Right lobe of liver (tissue), 6 donors: ENCODE measurements at regions not wholly inside any gene's neighbourhood (a gene's known extent, or its start where the extent isn't known, plus 50 kb on each side); places are given as distances from the start of the nearest gene placed in this dataset.

Experiments
- ATAC-seq, 4 donors: fragments of 200-7000 bp; cut with Tn5 transposase; one replicate each; pipeline ENCODE4 v1.9.1; 2020; ENCODE audit warnings: mild to moderate bottlenecking in 4 of 4, moderate library complexity in 4 of 4
- DNase-seq, 3 donors: peaks; one replicate each; pipeline ENCODE4 v3.0.0-alpha.2; 2020
- H3K27ac ChIP-seq, 3 donors: fragments of 200-600 bp; one replicate each; pipeline ENCODE4 v1.8.0; 2022
- H3K27me3 ChIP-seq, 2 donors: fragments of 200-600 bp; one replicate each; pipeline ENCODE4 v1.8.0; 2022
- H3K36me3 ChIP-seq, 4 donors: fragments of 200-600 bp; sonication (generic) in 1 of 4; one replicate each; pipeline versions ENCODE4 v1.5.1 to v1.8.0; 2017 to 2022; ENCODE audit warnings: control low read depth in 1 of 4
- H3K4me1 ChIP-seq, 4 donors: fragments of 200-600 bp; sonication (generic) in 1 of 4; one replicate each; pipeline versions ENCODE4 v1.5.1 to v1.8.0; 2017 to 2022; ENCODE audit warnings: control low read depth in 1 of 4
- H3K4me3 ChIP-seq, 3 donors: fragments of 200-600 bp; one replicate each; pipeline ENCODE4 v1.8.0; 2022
- H3K9me3 ChIP-seq, 4 donors: fragments of 200-600 bp; sonication (generic) in 1 of 4; one replicate each; pipeline versions ENCODE4 v1.5.1 to v1.8.0; 2017 to 2022; ENCODE audit warnings: control low read depth in 1 of 4
- CTCF ChIP-seq, 4 donors: fragments of 200-600 bp in 3 of 4; fragments of 450-650 bp in 1 of 4; IDR thresholded peaks; one replicate each; pipeline versions ENCODE4 v1.5.1 to v1.8.0; 2016 to 2022; ENCODE audit warnings: antibody characterized with exemption in 4 of 4, mild to moderate bottlenecking in 2 of 4
- POLR2A ChIP-seq: fragments of 450-650 bp; IDR thresholded peaks from one replicate; pipeline ENCODE4 v1.6.1; 2017; ENCODE audit warnings: antibody characterized with exemption, mild to moderate bottlenecking
- WGBS: methylation state at CpG from one replicate; pipeline ENCODE4 v1.1.6; 2018; ENCODE audit warnings: low coverage, low lambda C conversion rate; ENCODE audit not compliant: insufficient coverage; ENCODE audit errors: missing lambda C conversion rate; 5-methylcytosine and 5-hydroxymethylcytosine counted together
- intact Hi-C, 2 donors: fragments of 100-400 bp; cut with DNase I; formaldehyde crosslinking; loops; one replicate each; pipeline versions ENCODE4 v1.11.2 to v1.14.1; 2022
- donor health status: DM: no; HTN: yes; CAD: no.
- donor health status: DM: no; HTN: no; CAD: no.
- donor health status: DM: no; HTN: no; CAD: no.
- donor health status: DM: no; HTN: yes; CAD: no.
- donor health status: DM: no; HTN: yes; CAD: no.

GRCh38 chr11:112631333-112631732 lies 329.9 kb upstream of the NCAM1 start:
- ATAC-seq, result no peak
- intact Hi-C loops, result no loop called here
- Histone ChIP-seq H3K36me3 (no peaks in the 10 kb centered on the region), H3K4me1 (no peaks in the 10 kb centered on the region), H3K9me3 (no peaks in the 10 kb centered on the region), H3K4me3 (no peak overlapping the region), H3K27ac (no peak overlapping the region), H3K27me3 (no peaks in the 10 kb centered on the region)
- no peak for TF ChIP-seq POLR2A
- TF ChIP-seq CTCF (IDR thresholded peaks at IDR 0.05), result no peak
- DNase-seq, result no peak

- TF ChIP-seq POLR2A (no peak), CTCF (IDR thresholded peaks at IDR 0.05) (no peak)
- DNase-seq (no peak), ATAC-seq (no peak)
- no peaks in the 10 kb centered on the region for H3K36me3 ChIP-seq
- H3K27me3 ChIP-seq, result no peaks in the 10 kb centered on the region
- no peak overlapping the region for H3K27ac ChIP-seq
- intact Hi-C loops, result no loop called here
- no peak overlapping the region for H3K4me3 ChIP-seq
- no peaks in the 10 kb centered on the region for H3K4me1 ChIP-seq
- H3K9me3 ChIP-seq, result no peaks in the 10 kb centered on the region
- 43% methylated on average over 5 of the region's 5 CpGs for WGBS
Observed at GRCh38 chr11:112632866-112633505, 328.2 kb upstream of the NCAM1 start.

- Histone ChIP-seq H3K27ac (no peak overlapping the region), H3K27me3 (no peaks in the 10 kb centered on the region), H3K4me3 (no peak overlapping the region), H3K9me3 (no peaks in the 10 kb centered on the region), H3K36me3 (no peaks in the 10 kb centered on the region), H3K4me1 (no peaks in the 10 kb centered on the region)
- TF ChIP-seq CTCF (IDR thresholded peaks at IDR 0.05) (no peak), POLR2A (no peak)
- ATAC-seq, result no peak
- DNase-seq, result no peak
- 18% methylated on average over 6 of the region's 6 CpGs for WGBS
- intact Hi-C loops, result no loop called here
Observed at GRCh38 chr11:112634551-112634950, 326.7 kb upstream of the NCAM1 start.

GRCh38 chr11:112634995-112635737 lies 326.1 kb upstream of the NCAM1 start:
- no peaks in the 10 kb centered on the region for H3K27me3 ChIP-seq
- no peaks in the 10 kb centered on the region for H3K4me1 ChIP-seq
- no peak overlapping the region for H3K4me3 ChIP-seq
- WGBS, result 42% methylated on average over 8 of the region's 8 CpGs
- DNase-seq, result no peak
- no peak overlapping the region for H3K27ac ChIP-seq
- no peaks in the 10 kb centered on the region for H3K9me3 ChIP-seq
- TF ChIP-seq CTCF (IDR thresholded peaks at IDR 0.05) (no peak), POLR2A (no peak)
- intact Hi-C loops, result no loop called here
- H3K36me3 ChIP-seq, result no peaks in the 10 kb centered on the region
- no peak for ATAC-seq
